ENCODE measurements at regions not wholly inside any gene's neighbourhood (a gene's known extent, or its start where the extent isn't known, plus 50 kb on each side); places are given as distances from the start of the nearest gene placed in this dataset.

DNA sequence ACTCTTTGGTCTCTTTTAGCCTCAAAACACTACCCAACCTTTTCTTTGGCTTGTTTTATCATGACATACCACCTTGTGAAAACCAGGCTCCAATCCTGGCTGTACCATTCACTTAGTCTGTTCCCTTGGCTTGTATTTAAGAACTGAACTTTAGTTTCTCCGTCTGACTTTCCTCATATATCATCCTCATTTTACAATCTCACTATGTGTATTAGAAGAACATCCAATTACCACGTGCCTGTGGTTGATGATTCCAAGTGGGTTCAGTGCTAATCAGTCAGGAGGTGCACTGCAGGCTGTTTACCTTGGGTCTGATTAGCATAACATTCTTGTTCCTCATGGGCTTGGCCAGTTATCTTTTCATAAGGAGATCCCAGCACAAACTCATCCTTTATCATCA, 144.8 kb upstream of the KLF14 start:
- Histone ChIP-seq H3K27ac (ENCODE audit: low read length) (no peak overlapping the region), H3K4me3 (ENCODE audit: low read length in 2 of 2) (no peak overlapping the region), H3K4me1 (ENCODE audit: control insufficient read depth, insufficient read depth, low read length) (peaks cover 6% of the 10 kb centered on the region)

DNA sequence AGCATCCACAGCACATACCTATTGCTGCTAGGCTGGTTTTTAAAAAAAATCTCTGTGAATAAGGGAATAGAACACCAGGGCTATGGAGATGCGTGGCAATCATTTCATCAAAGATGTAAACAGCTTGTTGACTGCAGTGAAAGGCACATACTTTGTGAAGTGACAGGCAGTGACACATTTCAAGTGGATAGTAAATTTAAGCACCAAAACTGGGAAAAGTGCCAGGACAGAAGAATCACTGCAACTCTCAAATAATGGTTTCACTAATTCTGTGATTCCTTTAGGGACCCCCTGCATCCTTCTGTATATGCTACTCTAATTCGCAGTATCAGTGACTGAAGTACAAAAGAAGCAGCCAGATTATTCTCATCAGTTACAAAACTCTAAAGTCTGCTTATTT, 145.2 kb upstream of the KLF14 start:
- no peak overlapping the region for H3K4me3 ChIP-seq (ENCODE audit: low read length in 2 of 2)
- no peaks in the 10 kb centered on the region for H3K9me3 ChIP-seq (ENCODE audit: control insufficient read depth in 2 of 2, low read length in 2 of 2)
- H3K27ac ChIP-seq (ENCODE audit: low read length): no peak overlapping the region
- H3K4me1 ChIP-seq (ENCODE audit: control insufficient read depth, insufficient read depth, low read length): peaks cover 6% of the 10 kb centered on the region
- H3K36me3 ChIP-seq (ENCODE audit: control insufficient read depth in 2 of 2, insufficient read depth in 2 of 2, low read length in 2 of 2): peaks cover 28 to 30% of the 10 kb centered on the region in 2 donors
- no peaks in the 10 kb centered on the region for H3K27me3 ChIP-seq (ENCODE audit: control insufficient read depth in 1 of 2, insufficient read depth in 2 of 2, low read length in 2 of 2)
- no peak overlapping the region for H3K9ac ChIP-seq (ENCODE audit: low read length in 2 of 2)

More for the DNA sequence above, 144.8 kb upstream of the KLF14 start:
- Histone ChIP-seq H3K9ac (ENCODE audit: low read length in 2 of 2) (no peak overlapping the region), H3K27me3 (ENCODE audit: control insufficient read depth in 1 of 2, insufficient read depth in 2 of 2, low read length in 2 of 2) (no peaks in the 10 kb centered on the region), H3K36me3 (ENCODE audit: control insufficient read depth in 2 of 2, insufficient read depth in 2 of 2, low read length in 2 of 2) (peaks cover 29 to 30% of the 10 kb centered on the region in 2 donors), H3K9me3 (ENCODE audit: control insufficient read depth in 2 of 2, low read length in 2 of 2) (no peaks in the 10 kb centered on the region)

DNA sequence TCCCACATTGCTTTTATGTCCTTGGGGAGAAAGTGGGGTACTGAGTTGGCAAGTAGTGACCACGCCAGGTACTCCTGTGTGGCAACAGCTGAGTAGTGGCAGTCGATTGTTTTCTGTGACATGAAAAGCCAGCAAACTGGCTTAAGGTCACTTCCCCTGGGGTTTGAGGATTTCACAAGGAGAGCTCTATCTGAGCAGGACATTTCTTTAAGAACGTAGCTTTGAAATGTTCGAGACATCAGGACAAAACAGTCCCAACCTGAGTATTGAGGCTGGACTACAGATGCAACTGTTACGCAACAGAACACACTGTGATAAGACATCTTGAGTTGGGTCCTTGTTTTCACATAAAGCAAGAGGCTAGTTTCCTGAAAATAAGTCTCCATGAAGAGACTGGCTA, 146.7 kb upstream of the KLF14 start:
- Histone ChIP-seq H3K9ac (ENCODE audit: low read length in 2 of 2) (no peak overlapping the region), H3K36me3 (ENCODE audit: control insufficient read depth in 2 of 2, insufficient read depth in 2 of 2, low read length in 2 of 2) (peaks cover 33 to 39% of the 10 kb centered on the region in 2 donors), H3K4me1 (ENCODE audit: control insufficient read depth, insufficient read depth, low read length) (peaks cover 10% of the 10 kb centered on the region), H3K27me3 (ENCODE audit: control insufficient read depth in 1 of 2, insufficient read depth in 2 of 2, low read length in 2 of 2) (no peaks in the 10 kb centered on the region), H3K27ac (ENCODE audit: low read length) (no peak overlapping the region), H3K9me3 (ENCODE audit: control insufficient read depth in 2 of 2, low read length in 2 of 2) (no peaks in the 10 kb centered on the region), H3K4me3 (ENCODE audit: low read length in 2 of 2) (no peak overlapping the region)

DNA sequence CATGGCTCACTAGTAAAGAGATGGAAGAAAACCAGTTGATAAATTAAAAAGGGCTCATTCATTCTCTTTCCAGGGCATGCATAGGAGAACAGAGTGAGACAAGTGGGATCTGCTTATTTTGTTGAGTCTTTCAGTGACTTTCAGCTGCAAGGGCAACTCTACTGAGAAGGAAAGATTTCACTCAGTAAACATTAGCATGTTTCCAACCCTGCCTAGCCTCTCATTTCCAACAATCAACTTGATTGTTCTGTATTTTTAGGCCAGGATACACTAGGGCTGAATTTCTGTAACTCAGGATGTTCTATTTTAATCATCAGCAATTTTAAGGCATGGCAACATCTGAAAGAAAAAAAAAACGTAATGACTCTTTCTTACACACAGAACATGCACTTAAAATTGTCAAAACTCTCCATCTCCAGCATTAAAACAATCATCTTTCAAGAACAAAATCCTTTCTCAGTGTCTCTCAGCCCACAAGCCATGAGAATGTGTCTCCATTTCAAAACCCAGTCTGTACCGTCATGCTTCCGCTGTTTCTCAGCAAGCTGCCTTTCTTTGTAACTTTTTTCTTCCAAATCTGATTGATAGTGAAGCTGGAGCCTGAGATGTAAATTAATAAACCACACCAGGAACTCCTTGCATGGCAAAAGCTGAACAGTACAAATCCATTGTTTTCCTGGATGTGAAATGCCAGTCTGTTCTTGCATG, 147.2 kb upstream of the KLF14 start:
- no peak overlapping the region for H3K4me3 ChIP-seq (ENCODE audit: low read length in 2 of 2)
- no peaks in the 10 kb centered on the region for H3K27me3 ChIP-seq (ENCODE audit: control insufficient read depth in 1 of 2, insufficient read depth in 2 of 2, low read length in 2 of 2)
- no peak overlapping the region for H3K9ac ChIP-seq (ENCODE audit: low read length in 2 of 2)
- peaks cover 10% of the 10 kb centered on the region for H3K4me1 ChIP-seq (ENCODE audit: control insufficient read depth, insufficient read depth, low read length)
- H3K9me3 ChIP-seq (ENCODE audit: control insufficient read depth in 2 of 2, low read length in 2 of 2): no peaks in the 10 kb centered on the region
- peaks cover 33 to 41% of the 10 kb centered on the region in 2 donors for H3K36me3 ChIP-seq (ENCODE audit: control insufficient read depth in 2 of 2, insufficient read depth in 2 of 2, low read length in 2 of 2)
- no peak overlapping the region for H3K27ac ChIP-seq (ENCODE audit: low read length)

DNA sequence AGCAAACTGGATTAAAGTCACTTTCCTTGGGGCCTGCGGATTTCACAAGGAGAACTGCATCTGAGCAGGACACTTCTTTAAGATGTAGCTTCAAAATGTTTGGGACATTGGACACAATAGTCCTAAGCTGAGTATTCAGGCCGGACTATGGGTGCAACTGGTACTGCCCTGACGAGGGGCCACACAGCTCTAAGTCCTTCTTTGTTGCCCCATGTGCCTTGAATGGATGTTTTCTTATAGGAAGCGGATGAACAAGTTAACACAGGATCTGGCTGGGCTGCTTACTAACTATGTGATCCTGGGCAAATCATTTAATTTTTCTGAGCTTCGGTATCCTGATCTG, 147.8 kb upstream of the KLF14 start:
- H3K9ac ChIP-seq (ENCODE audit: low read length in 2 of 2): no peak overlapping the region
- H3K36me3 ChIP-seq (ENCODE audit: control insufficient read depth in 2 of 2, insufficient read depth in 2 of 2, low read length in 2 of 2): peaks cover 35 to 43% of the 10 kb centered on the region in 2 donors
- no peaks in the 10 kb centered on the region for H3K9me3 ChIP-seq (ENCODE audit: control insufficient read depth in 2 of 2, low read length in 2 of 2)
- H3K4me1 ChIP-seq (ENCODE audit: control insufficient read depth, insufficient read depth, low read length): peaks cover 10% of the 10 kb centered on the region
- H3K27ac ChIP-seq (ENCODE audit: low read length): no peak overlapping the region
- no peak overlapping the region for H3K4me3 ChIP-seq (ENCODE audit: low read length in 2 of 2)
- no peaks in the 10 kb centered on the region for H3K27me3 ChIP-seq (ENCODE audit: control insufficient read depth in 1 of 2, insufficient read depth in 2 of 2, low read length in 2 of 2)

DNA sequence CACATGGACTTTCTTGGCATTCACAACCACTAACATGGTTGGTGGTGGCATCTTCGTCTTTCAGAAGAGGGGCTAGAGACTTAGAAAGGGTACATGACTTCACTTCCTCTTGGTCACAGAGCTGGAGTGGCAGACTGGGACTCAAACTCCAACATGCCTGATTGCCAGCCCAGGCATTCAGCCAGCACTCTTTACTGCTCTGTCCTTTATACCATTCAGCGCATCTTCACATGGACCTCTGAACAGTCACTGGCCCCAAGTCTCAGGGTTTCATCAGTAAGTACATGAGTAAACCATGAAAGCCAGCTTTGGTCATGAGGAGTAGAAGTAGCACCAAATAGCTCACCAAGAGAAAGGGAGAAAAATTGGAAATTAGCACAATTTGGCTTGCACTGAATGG, 148.4 kb upstream of the KLF14 start:
- Histone ChIP-seq H3K27ac (ENCODE audit: low read length) (no peak overlapping the region), H3K27me3 (ENCODE audit: control insufficient read depth in 1 of 2, insufficient read depth in 2 of 2, low read length in 2 of 2) (no peaks in the 10 kb centered on the region), H3K4me3 (ENCODE audit: low read length in 2 of 2) (no peak overlapping the region), H3K9me3 (ENCODE audit: control insufficient read depth in 2 of 2, low read length in 2 of 2) (no peaks in the 10 kb centered on the region), H3K4me1 (ENCODE audit: control insufficient read depth, insufficient read depth, low read length) (peaks cover 10% of the 10 kb centered on the region), H3K9ac (ENCODE audit: low read length in 2 of 2) (no peak overlapping the region), H3K36me3 (ENCODE audit: control insufficient read depth in 2 of 2, insufficient read depth in 2 of 2, low read length in 2 of 2) (peaks cover 34 to 43% of the 10 kb centered on the region in 2 donors)

DNA sequence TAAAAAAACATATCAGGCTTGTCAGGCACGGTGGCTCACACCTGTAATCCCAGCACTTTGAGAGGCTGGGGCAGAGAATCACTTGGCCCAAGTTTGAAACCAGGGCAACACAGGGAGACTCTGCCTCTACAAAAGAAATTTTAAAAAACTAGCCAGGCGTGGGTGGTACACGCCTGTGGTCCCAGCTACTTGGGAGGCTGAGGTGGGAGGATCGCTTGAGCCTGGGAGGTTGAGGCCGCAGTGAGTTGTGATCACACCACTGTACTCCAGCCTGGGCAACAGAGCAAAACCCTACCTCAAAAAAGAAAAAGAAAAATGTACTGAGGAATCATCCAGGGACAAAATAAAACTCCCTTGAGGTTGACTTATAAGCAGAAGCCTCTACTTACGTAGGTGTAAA, 149.9 kb upstream of the KLF14 start:
- no peaks in the 10 kb centered on the region for H3K27me3 ChIP-seq (ENCODE audit: control insufficient read depth in 1 of 2, insufficient read depth in 2 of 2, low read length in 2 of 2)
- no peak overlapping the region for H3K27ac ChIP-seq (ENCODE audit: low read length)
- H3K4me3 ChIP-seq (ENCODE audit: low read length in 2 of 2): no peak overlapping the region
- no peaks in the 10 kb centered on the region for H3K9me3 ChIP-seq (ENCODE audit: control insufficient read depth in 2 of 2, low read length in 2 of 2)
- H3K36me3 ChIP-seq (ENCODE audit: control insufficient read depth in 2 of 2, insufficient read depth in 2 of 2, low read length in 2 of 2): peaks cover 31 to 44% of the 10 kb centered on the region in 2 donors
- H3K9ac ChIP-seq (ENCODE audit: low read length in 2 of 2): no peak overlapping the region
- peaks cover 10% of the 10 kb centered on the region for H3K4me1 ChIP-seq (ENCODE audit: control insufficient read depth, insufficient read depth, low read length)

DNA sequence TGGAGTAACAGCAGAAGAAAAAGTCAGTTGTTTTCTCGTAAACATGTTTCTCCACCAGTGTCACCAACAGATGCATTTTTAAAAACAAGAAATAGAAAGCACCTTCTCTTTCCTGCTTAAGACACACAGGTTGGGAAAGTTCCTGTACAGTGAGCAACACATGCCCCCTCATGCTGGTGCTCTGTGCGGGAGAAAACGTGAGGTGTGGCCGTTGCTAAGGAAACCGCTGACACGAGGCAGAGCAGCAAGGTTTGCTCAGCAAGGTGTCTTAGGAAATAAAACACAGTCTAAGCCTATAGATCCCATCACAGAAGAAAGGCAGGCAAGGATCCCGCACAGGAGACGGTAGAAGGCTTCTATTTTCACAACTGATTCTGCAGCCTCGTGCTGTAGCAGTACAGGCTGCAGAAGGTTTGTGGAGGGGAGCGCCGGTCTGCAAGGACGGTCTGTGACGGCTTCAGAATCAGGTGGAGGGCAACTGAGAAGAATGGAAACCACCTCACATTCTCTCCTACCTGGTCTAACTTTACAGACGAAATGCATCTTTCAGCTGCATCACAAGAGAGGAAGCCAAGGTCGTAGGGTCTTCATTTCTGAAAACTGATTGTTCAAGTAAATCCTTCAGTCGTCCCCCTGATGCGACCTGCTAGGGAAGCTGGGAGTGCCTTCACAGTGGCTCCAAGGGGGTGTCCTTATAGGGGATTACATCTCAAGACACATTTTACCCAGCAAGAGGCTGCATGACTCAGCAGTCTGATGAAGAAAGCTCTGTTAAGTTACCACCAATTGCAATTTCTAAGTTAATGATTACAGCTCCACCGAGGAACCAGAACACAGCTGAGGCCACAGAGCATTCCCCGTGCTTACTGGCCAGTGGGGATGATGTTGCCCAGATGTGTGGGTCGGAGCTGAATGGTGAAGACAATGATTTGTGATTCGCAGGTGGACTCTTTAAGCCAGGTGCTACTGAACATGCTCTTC, 150.7 kb upstream of the KLF14 start:
- Histone ChIP-seq H3K9me3 (ENCODE audit: control insufficient read depth in 2 of 2, low read length in 2 of 2) (no peaks in the 10 kb centered on the region), H3K27ac (ENCODE audit: low read length) (no peak overlapping the region), H3K4me3 (ENCODE audit: low read length in 2 of 2) (no peak overlapping the region), H3K9ac (ENCODE audit: low read length in 2 of 2) (no peak overlapping the region), H3K27me3 (ENCODE audit: control insufficient read depth in 1 of 2, insufficient read depth in 2 of 2, low read length in 2 of 2) (no peaks in the 10 kb centered on the region), H3K36me3 (ENCODE audit: control insufficient read depth in 2 of 2, insufficient read depth in 2 of 2, low read length in 2 of 2) (peaks cover 28 to 41% of the 10 kb centered on the region in 2 donors), H3K4me1 (ENCODE audit: control insufficient read depth, insufficient read depth, low read length) (peaks cover 10% of the 10 kb centered on the region)

DNA sequence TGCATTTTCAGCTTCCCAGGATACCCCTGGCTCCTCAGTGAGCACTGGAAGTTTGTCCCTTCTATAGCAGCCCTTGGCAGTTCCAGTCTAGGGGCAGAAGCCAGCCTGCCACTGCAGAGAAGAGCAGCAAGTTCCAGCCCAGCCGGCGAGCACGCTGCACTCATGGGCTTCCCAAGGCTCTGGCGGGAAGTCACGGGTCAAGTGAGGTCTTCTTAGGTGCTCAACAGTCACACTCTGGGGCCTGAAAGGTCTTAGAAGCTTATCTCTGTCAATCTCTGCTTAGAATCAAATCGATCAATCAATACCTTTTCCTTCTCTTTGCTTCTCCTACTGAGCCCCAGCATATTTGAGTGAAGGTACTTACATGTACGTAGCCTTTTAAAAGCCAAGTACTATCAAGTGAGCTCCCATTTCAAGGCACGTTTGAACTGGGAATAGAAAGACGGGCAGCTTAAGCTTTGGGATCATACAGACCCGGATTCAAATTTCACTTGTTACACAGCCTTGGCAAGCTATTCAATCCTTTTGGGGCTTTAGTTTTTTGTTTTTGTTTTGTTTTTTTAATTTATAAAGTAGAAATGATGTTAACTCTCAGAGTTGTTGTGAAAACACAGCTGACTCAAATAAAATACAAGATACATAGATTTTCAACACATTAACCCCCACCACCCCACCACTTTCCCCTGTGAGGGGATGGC, 152.6 kb upstream of the KLF14 start:
- H3K36me3 ChIP-seq (ENCODE audit: control insufficient read depth in 2 of 2, insufficient read depth in 2 of 2, low read length in 2 of 2): peaks cover 27 to 41% of the 10 kb centered on the region in 2 donors
- H3K4me3 ChIP-seq (ENCODE audit: low read length in 2 of 2): no peak overlapping the region
- H3K27ac ChIP-seq (ENCODE audit: low read length): no peak overlapping the region
- H3K4me1 ChIP-seq (ENCODE audit: control insufficient read depth, insufficient read depth, low read length): peaks cover 23% of the 10 kb centered on the region
- H3K9me3 ChIP-seq (ENCODE audit: control insufficient read depth in 2 of 2, low read length in 2 of 2): no peaks in the 10 kb centered on the region
- H3K27me3 ChIP-seq (ENCODE audit: control insufficient read depth in 1 of 2, insufficient read depth in 2 of 2, low read length in 2 of 2): no peaks in the 10 kb centered on the region
- H3K9ac ChIP-seq (ENCODE audit: low read length in 2 of 2): no peak overlapping the region

DNA sequence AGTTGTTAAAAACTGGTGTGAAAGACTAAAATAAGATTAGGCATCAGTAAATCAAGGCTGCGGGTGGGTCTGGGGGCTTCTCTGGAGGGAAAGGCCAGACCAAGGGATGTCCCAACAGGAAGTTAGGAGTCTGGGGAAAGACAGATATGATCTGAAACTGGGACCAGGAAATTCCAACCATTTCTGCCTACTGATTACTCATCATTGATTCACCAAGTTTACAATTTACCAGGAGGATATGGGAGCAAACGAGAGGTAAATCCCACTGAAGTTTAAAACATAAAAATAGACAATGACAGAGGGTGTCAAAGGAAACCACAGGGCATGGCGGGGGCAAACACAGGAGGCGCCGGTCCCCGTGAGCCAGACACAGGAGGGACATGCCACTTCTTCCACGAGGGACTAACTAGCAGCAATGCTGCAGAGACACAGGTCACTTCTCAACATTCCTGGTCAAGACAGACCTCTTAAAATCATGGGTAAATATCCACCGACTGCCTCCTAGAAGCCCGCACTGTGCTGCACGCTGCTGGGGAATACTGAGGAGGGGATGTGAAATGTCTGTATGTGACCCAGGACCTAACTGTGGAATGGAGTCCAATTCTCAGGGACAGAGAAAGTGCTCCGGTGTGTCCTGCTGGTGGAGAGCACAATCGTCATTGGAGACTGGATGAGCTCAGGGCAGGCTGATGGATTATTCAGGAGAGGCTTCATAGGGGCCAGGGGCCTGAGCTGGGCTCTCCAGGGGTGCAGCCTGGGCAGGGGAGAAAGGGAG, 153.4 kb upstream of the KLF14 start:
- no peak overlapping the region for H3K27ac ChIP-seq (ENCODE audit: low read length)
- H3K9me3 ChIP-seq (ENCODE audit: control insufficient read depth in 2 of 2, low read length in 2 of 2): no peaks in the 10 kb centered on the region
- H3K36me3 ChIP-seq (ENCODE audit: control insufficient read depth in 2 of 2, insufficient read depth in 2 of 2, low read length in 2 of 2): peaks cover 20 to 33% of the 10 kb centered on the region in 2 donors
- no peak overlapping the region for H3K4me3 ChIP-seq (ENCODE audit: low read length in 2 of 2)
- H3K27me3 ChIP-seq (ENCODE audit: control insufficient read depth in 1 of 2, insufficient read depth in 2 of 2, low read length in 2 of 2): no peaks in the 10 kb centered on the region
- H3K9ac ChIP-seq (ENCODE audit: low read length in 2 of 2): no peak overlapping the region
- peaks cover 22% of the 10 kb centered on the region for H3K4me1 ChIP-seq (ENCODE audit: control insufficient read depth, insufficient read depth, low read length)

All from stomach smooth muscle (tissue), 2 donors.